ENCODE measurements at regions not wholly inside any gene's neighbourhood (a gene's known extent, or its start where the extent isn't known, plus 50 kb on each side); places are given as distances from the start of the nearest gene placed in this dataset.

- ChIA-PET POLR2A (ENCODE audit: unreplicated experiment) (no interaction called here), CTCF (no interaction called here)
- Histone ChIP-seq H3K9ac (ENCODE audit: low read length) (no peak overlapping the region), H3K79me2 (ENCODE audit: low read length) (no peaks in the 10 kb centered on the region), H3K4me1 (ENCODE audit: insufficient read depth, low read length) (no peaks in the 10 kb centered on the region), H3K27me3 (ENCODE audit: low read length) (no peaks in the 10 kb centered on the region), H3K4me3 (ENCODE audit: low read length) (no peak overlapping the region), H2AFZ (ENCODE audit: low read length) (no peak overlapping the region), H3K27ac (ENCODE audit: low read length) (no peak overlapping the region), H4K20me1 (ENCODE audit: low read length) (no peaks in the 10 kb centered on the region), H3F3A (ENCODE audit: low read length, unreplicated experiment) (no peaks in the 10 kb centered on the region), H3K9me2 (replicated peaks; ENCODE audit: low read length) (no peaks in the 10 kb centered on the region), H3K4me2 (ENCODE audit: low read length) (no peak overlapping the region), H3K9me3 (ENCODE audit: low read length) (peaks cover 10% of the 10 kb centered on the region; the same call in 1 of the 2 replicates), H3K36me3 (ENCODE audit: low read depth, low read length) (no peaks in the 10 kb centered on the region)
- ATAC-seq: no peak
- no TSS peak for BruUV-seq (replicated peaks)
- TF ChIP-seq EZH2phosphoT487 (IDR thresholded peaks at IDR 0.05; ENCODE audit: borderline replicate concordance, low read length): no peak
- TF ChIP-seq EZH2 (IDR thresholded peaks at IDR 0.05; ENCODE audit: low read length, unreplicated experiment): no peak
- no peak for TF ChIP-seq CTCF (conservative IDR thresholded peaks at IDR 0.05; ENCODE audit: low read depth, low read length)
- no peak for DNase-seq
- intact Hi-C loops (cut with micrococcal nuclease): no loop called here
Observed at GRCh38 chr12:29883941-29884554, 100.3 kb upstream of the TMTC1 start.

- no peaks in the 10 kb centered on the region for H3K27me3 ChIP-seq (ENCODE audit: low read length)
- no peak overlapping the region for H2AFZ ChIP-seq (ENCODE audit: low read length)
- H3K9ac ChIP-seq (ENCODE audit: low read length): no peak overlapping the region
- TF ChIP-seq CTCF (conservative IDR thresholded peaks at IDR 0.05; ENCODE audit: low read depth, low read length) (no peak), EZH2phosphoT487 (IDR thresholded peaks at IDR 0.05; ENCODE audit: borderline replicate concordance, low read length) (no peak), EZH2 (IDR thresholded peaks at IDR 0.05; ENCODE audit: low read length, unreplicated experiment) (no peak)
- H3K4me2 ChIP-seq (ENCODE audit: low read length): no peak overlapping the region
- no peaks in the 10 kb centered on the region for H3K36me3 ChIP-seq (ENCODE audit: low read depth, low read length)
- H3K4me1 ChIP-seq (ENCODE audit: insufficient read depth, low read length): no peaks in the 10 kb centered on the region
- H3K9me3 ChIP-seq (ENCODE audit: low read length): peaks cover 10% of the 10 kb centered on the region; the same call in 1 of the 2 replicates
- no peak overlapping the region for H3K27ac ChIP-seq (ENCODE audit: low read length)
- no peak for DNase-seq
- no peaks in the 10 kb centered on the region for H3K79me2 ChIP-seq (ENCODE audit: low read length)
- no peaks in the 10 kb centered on the region for H3F3A ChIP-seq (ENCODE audit: low read length, unreplicated experiment)
- BruUV-seq (replicated peaks): no TSS peak
- no peaks in the 10 kb centered on the region for H3K9me2 ChIP-seq (replicated peaks; ENCODE audit: low read length)
- H3K4me3 ChIP-seq (ENCODE audit: low read length): no peak overlapping the region
- ATAC-seq: no peak
- ChIA-PET POLR2A (ENCODE audit: unreplicated experiment) (no interaction called here), CTCF (no interaction called here)
- intact Hi-C loops (cut with micrococcal nuclease): no loop called here
- H4K20me1 ChIP-seq (ENCODE audit: low read length): no peaks in the 10 kb centered on the region
Observed at GRCh38 chr12:29883525-29883924, 99.8 kb upstream of the TMTC1 start.

- Histone ChIP-seq H3K9me2 (replicated peaks; ENCODE audit: low read length) (no peaks in the 10 kb centered on the region), H3K9ac (ENCODE audit: low read length) (no peak overlapping the region), H3K4me3 (ENCODE audit: low read length) (no peak overlapping the region), H3K79me2 (ENCODE audit: low read length) (no peaks in the 10 kb centered on the region), H2AFZ (ENCODE audit: low read length) (no peak overlapping the region), H3K4me1 (ENCODE audit: insufficient read depth, low read length) (no peaks in the 10 kb centered on the region), H3K27me3 (ENCODE audit: low read length) (no peaks in the 10 kb centered on the region), H3K9me3 (ENCODE audit: low read length) (peaks cover 10% of the 10 kb centered on the region; the same call in 1 of the 2 replicates), H3K4me2 (ENCODE audit: low read length) (no peak overlapping the region), H3K36me3 (ENCODE audit: low read depth, low read length) (no peaks in the 10 kb centered on the region), H3F3A (ENCODE audit: low read length, unreplicated experiment) (no peaks in the 10 kb centered on the region), H3K27ac (ENCODE audit: low read length) (no peak overlapping the region), H4K20me1 (ENCODE audit: low read length) (no peaks in the 10 kb centered on the region)
- ATAC-seq (no peak), DNase-seq (no peak)
- ChIA-PET CTCF (no interaction called here), POLR2A (ENCODE audit: unreplicated experiment) (no interaction called here)
- intact Hi-C loops (cut with micrococcal nuclease): no loop called here
- TF ChIP-seq EZH2 (IDR thresholded peaks at IDR 0.05; ENCODE audit: low read length, unreplicated experiment): no peak
- no peak for TF ChIP-seq CTCF (conservative IDR thresholded peaks at IDR 0.05; ENCODE audit: low read depth, low read length)
- TF ChIP-seq EZH2phosphoT487 (IDR thresholded peaks at IDR 0.05; ENCODE audit: borderline replicate concordance, low read length): no peak
- BruUV-seq (replicated peaks): no TSS peak
Observed at GRCh38 chr12:29882846-29883245, 99.1 kb upstream of the TMTC1 start.
